OCI-LY3 (cell line): ENCODE measurements at regions not wholly inside any gene's neighbourhood (a gene's known extent, or its start where the extent isn't known, plus 50 kb on each side); places are given as distances from the start of the nearest gene placed in this dataset.

Experiments used
- H2AFZ ChIP-seq: fragments of 200-600, 300-600 bp; shearing (Covaris generic); 2 replicates; pipeline ENCODE4 v1.6.0; 2014; ENCODE audit warnings: antibody characterized with exemption, low read depth, low read length
- H3K27ac ChIP-seq: fragments of 200-600, 300-600 bp; sonication (generic); 2 replicates; pipeline ENCODE4 v1.5.1; 2014; ENCODE audit warnings: mild to moderate bottlenecking, low read length, moderate library complexity, mixed read lengths
- H3K27me3 ChIP-seq: fragments of 200-600, 300-600 bp; sonication (generic); 2 replicates; pipeline ENCODE4 v1.6.1; 2014; ENCODE audit warnings: low read depth, low read length, mixed read lengths
- H3K36me3 ChIP-seq: fragments of 200-600, 300-600 bp; sonication (generic); replicated peaks from 2 replicates; pipeline ENCODE3; 2014; ENCODE audit warnings: low read depth, low read length, mixed read lengths
- H3K4me1 ChIP-seq: fragments of 300-600, 200-600 bp; sonication (generic); 2 replicates; pipeline ENCODE4 v1.6.1; 2014; ENCODE audit warnings: low read length, mixed read lengths
- H3K4me2 ChIP-seq: fragments of 200-600, 300-600 bp; sonication (generic); 2 replicates; pipeline ENCODE4 v1.6.1; 2014; ENCODE audit warnings: low read length, mixed read lengths
- H3K4me3 ChIP-seq: fragments of 300-600, 200-600 bp; sonication (generic); 2 replicates; pipeline ENCODE4 v1.5.1; 2014; ENCODE audit warnings: antibody characterized with exemption, mild to moderate bottlenecking, low read length, moderate library complexity
- H3K79me2 ChIP-seq: fragments of 300-600, 200-600 bp; shearing (Covaris generic); 2 replicates; pipeline ENCODE4 v1.6.1; 2014; ENCODE audit warnings: mild to moderate bottlenecking, low read length, mixed read lengths
- H3K9ac ChIP-seq: fragments of 300-600, 200-600 bp; shearing (Covaris generic); 2 replicates; pipeline ENCODE4 v1.6.0; 2014; ENCODE audit warnings: mild to moderate bottlenecking, low read length, moderate library complexity
- H3K9me3 ChIP-seq: fragments of 200-600, 300-600 bp; shearing (Covaris generic); 2 replicates; pipeline ENCODE4 v1.6.1; 2014; ENCODE audit warnings: low read length, mixed read lengths; ENCODE audit not compliant: insufficient read depth
- H4K20me1 ChIP-seq: fragments of 200-600, 300-600 bp; sonication (generic); 2 replicates; pipeline ENCODE4 v1.6.1; 2016; ENCODE audit warnings: low read length, mixed read lengths; ENCODE audit not compliant: insufficient read depth
- CTCF ChIP-seq: fragments of 200-600, 300-600 bp; sonication (generic); IDR thresholded peaks from 2 replicates; pipeline ENCODE4 v1.5.1; 2014; ENCODE audit warnings: antibody characterized with exemption, low read length, low read depth
- EZH2phosphoT487 ChIP-seq: fragments of 200-600 bp; shearing (Covaris generic); IDR thresholded peaks from 2 replicates; pipeline ENCODE4 v1.6.1; 2018; ENCODE audit warnings: antibody characterized with exemption, mixed run types, low read depth

DNA sequence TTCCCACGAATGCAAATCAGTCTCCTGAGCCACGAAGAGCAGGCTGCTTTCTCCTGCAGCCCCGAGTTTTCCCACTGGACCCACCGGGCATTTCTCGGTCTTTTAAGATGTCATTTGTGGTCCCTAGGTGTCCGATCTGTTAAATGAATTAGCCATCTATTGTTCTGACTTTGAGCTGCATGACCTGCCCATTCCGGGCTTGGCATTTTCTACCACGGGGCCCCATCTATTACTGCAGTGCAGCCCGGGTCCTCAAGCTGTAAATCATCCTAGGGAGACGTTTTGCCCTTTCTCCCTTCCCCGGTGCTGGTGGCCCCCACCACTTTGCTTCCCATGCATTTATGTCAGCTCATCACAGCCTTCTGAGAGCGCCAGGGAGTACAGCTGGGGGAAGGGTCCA, 405.4 kb downstream of the IRX1 start:
- H3K4me1 ChIP-seq = no peaks in the 10 kb centered on the region

DNA sequence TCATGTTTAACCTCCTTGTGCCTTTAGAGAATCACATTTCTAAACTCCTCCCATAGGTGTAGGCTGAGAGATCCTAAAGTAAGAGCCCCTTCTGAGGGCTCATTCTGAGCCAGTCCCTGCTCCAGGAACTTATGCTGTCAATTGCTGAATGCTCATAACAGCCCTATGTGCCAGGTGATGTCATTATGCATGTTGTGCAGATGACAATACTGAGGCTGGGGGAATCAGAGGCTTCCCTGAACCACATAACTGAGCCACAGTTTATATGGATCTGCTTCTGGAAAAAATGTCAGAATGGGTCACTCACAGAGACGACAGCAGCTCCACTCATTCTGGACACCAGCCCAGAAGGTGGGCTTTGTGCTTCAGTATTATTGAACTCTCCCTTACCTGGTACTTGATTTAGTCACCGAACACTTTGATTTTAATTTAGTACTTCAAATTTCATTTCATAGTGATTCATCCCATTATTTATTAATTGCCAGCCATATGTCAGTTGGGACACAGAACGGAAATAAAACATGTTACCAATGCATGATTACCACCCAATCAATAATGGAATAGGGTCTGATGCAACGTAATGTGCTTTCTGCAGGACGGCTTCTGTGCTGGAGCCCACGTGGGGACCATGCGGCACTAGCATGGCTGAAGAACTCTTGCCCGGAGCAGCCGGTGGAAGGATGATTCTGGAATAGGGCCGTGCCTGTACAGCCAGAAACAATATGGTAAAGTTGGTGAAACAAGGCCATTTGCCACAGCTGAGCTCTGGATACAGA, 406.3 kb downstream of the IRX1 start:
- no peak overlapping the region for H2AFZ ChIP-seq
- no peaks in the 10 kb centered on the region for H3K79me2 ChIP-seq
- no peak overlapping the region for H3K27ac ChIP-seq
- no peaks in the 10 kb centered on the region for H3K4me1 ChIP-seq
- no peak for TF ChIP-seq CTCF
- no peak for TF ChIP-seq EZH2phosphoT487
- no peak overlapping the region for H3K9ac ChIP-seq
- H3K4me2 ChIP-seq = no peak overlapping the region
- H3K9me3 ChIP-seq = no peaks in the 10 kb centered on the region
- H4K20me1 ChIP-seq = no peaks in the 10 kb centered on the region
- no peaks in the 10 kb centered on the region for H3K36me3 ChIP-seq
- no peaks in the 10 kb centered on the region for H3K27me3 ChIP-seq
- no peak overlapping the region for H3K4me3 ChIP-seq

More for the DNA sequence above, 405.4 kb downstream of the IRX1 start:
- Histone ChIP-seq H3K36me3 (no peaks in the 10 kb centered on the region), H3K4me2 (no peak overlapping the region), H4K20me1 (no peaks in the 10 kb centered on the region), H3K27ac (no peak overlapping the region), H3K9ac (no peak overlapping the region), H3K27me3 (no peaks in the 10 kb centered on the region), H2AFZ (no peak overlapping the region), H3K4me3 (no peak overlapping the region), H3K9me3 (no peaks in the 10 kb centered on the region), H3K79me2 (no peaks in the 10 kb centered on the region)
- TF ChIP-seq CTCF = no peak
- no peak for TF ChIP-seq EZH2phosphoT487

- H4K20me1 ChIP-seq = no peaks in the 10 kb centered on the region
- H3K9ac ChIP-seq = no peak overlapping the region
- no peaks in the 10 kb centered on the region for H3K36me3 ChIP-seq
- H3K27me3 ChIP-seq = no peaks in the 10 kb centered on the region
- H3K79me2 ChIP-seq = no peaks in the 10 kb centered on the region
- H3K27ac ChIP-seq = no peak overlapping the region
- TF ChIP-seq EZH2phosphoT487 (no peak), CTCF (no peak)
- no peaks in the 10 kb centered on the region for H3K9me3 ChIP-seq
- no peaks in the 10 kb centered on the region for H3K4me1 ChIP-seq
- H3K4me2 ChIP-seq = no peak overlapping the region
- no peak overlapping the region for H2AFZ ChIP-seq
- no peak overlapping the region for H3K4me3 ChIP-seq
Measured at GRCh38 chr5:4005335-4005734, 409.7 kb downstream of the IRX1 start.

DNA sequence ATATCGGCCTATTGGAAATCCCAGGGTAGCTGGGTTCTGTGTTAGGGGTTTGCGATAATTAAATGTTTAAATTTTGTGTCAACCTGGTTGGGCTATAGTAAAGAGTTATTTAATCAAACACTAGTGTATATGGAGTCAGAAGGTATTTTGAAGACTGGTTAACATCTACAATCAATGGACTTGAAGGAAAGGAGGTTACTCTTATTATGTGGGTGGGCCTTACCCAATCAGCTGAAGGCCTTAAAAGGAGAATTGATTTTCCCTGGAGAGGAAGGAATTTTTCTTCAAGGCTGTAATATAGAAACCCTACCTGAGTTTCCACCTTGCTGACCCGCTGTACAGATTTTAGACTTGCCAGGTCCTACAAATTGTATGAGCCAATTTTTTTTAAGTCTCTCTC, 411.4 kb downstream of the IRX1 start:
- no peak overlapping the region for H3K9ac ChIP-seq
- no peaks in the 10 kb centered on the region for H3K36me3 ChIP-seq
- H3K79me2 ChIP-seq = no peaks in the 10 kb centered on the region
- no peak for TF ChIP-seq EZH2phosphoT487
- no peak for TF ChIP-seq CTCF
- H3K27ac ChIP-seq = no peak overlapping the region
- no peak overlapping the region for H3K4me2 ChIP-seq
- no peak overlapping the region for H2AFZ ChIP-seq
- H3K4me1 ChIP-seq = no peaks in the 10 kb centered on the region
- H3K4me3 ChIP-seq = no peak overlapping the region
- H3K9me3 ChIP-seq = no peaks in the 10 kb centered on the region
- H3K27me3 ChIP-seq = no peaks in the 10 kb centered on the region
- H4K20me1 ChIP-seq = no peaks in the 10 kb centered on the region
